GM12878 (cell line): ENCODE measurements at regions not wholly inside any gene's neighbourhood (a gene's known extent, or its start where the extent isn't known, plus 50 kb on each side); places are given as distances from the start of the nearest gene placed in this dataset.

Experiments
- ATAC-seq: fragments of 200-7000 bp; cut with Tn5 transposase; 3 replicates; pipeline ENCODE4 v1.9.1; 2020; ENCODE audit warnings: mild to moderate bottlenecking, moderate library complexity
- BruUV-seq: library from RNA; stranded (reverse); fragments of 400-500 nt; replicated peaks from 2 replicates; lab custom pipeline; 2021; lab: Mats Ljungman, UMichigan
- CTCF ChIA-PET: fragments of 300-600 bp; sonication (Branson Sonifier 250); formaldehyde crosslinking; extraction: SDS; loops from one replicate; lab custom pipeline; 2021; ENCODE audit warnings: inconsistent platforms; lab: Yijun Ruan, JAX
- POLR2A ChIA-PET: fragments of 350-600 bp; formaldehyde crosslinking; extraction: SDS; loops from one replicate; lab custom pipeline; 2021; ENCODE audit warnings: inconsistent platforms; lab: Charles Lee
- RAD21 ChIA-PET: fragments of 300-600 bp; sonication (Branson Sonifier 250); formaldehyde crosslinking; loops from one replicate; lab custom pipeline; 2023; ENCODE audit warnings: antibody characterized with exemption; ENCODE audit not compliant: unreplicated experiment; lab: Charles Lee
- SMC1A ChIA-PET: fragments of 300-600 bp; sonication (Branson Sonifier 250); formaldehyde crosslinking; loops from one replicate; lab custom pipeline; 2023; ENCODE audit not compliant: unreplicated experiment, uncharacterized antibody; lab: Charles Lee
- DNase-seq: peaks from one replicate; pipeline ENCODE4 v3.0.0-alpha.2; 2011; ENCODE audit warnings: low read depth, low spot score
- FAIRE-seq: peaks from 3 replicates; lab custom pipeline; 2011; peaks lifted over from hg19 to GRCh38; lab: Jason Lieb, UNC
- H2AFZ ChIP-seq: 2 replicates; pipeline ENCODE4 v1.6.0; 2011; ENCODE audit warnings: low read depth, low read length, control low read depth; ENCODE audit not compliant: control insufficient read depth
- H3K27ac ChIP-seq: 2 replicates; pipeline ENCODE4 v1.5.1; 2011; ENCODE audit warnings: control low read depth; ENCODE audit not compliant: control insufficient read depth, insufficient read depth
- H3K27me3 ChIP-seq, 2 experiments: replicated peaks in 1 of 2; 2 replicates each; pipeline versions ENCODE4 v1.6.0 to v1.6.1; 2011; ENCODE audit warnings: low read length in 1 of 2; ENCODE audit not compliant: control insufficient read depth in 2 of 2, insufficient read depth in 2 of 2
- H3K36me3 ChIP-seq, 2 experiments: 2 replicates each; pipeline ENCODE4 v1.5.1; 2011; ENCODE audit warnings: low read length in 1 of 2; ENCODE audit not compliant: control insufficient read depth in 2 of 2, insufficient read depth in 2 of 2
- H3K4me1 ChIP-seq: 2 replicates; pipeline ENCODE4 v1.6.1; 2011; ENCODE audit warnings: mild to moderate bottlenecking, low read length, moderate library complexity, mixed read lengths; ENCODE audit not compliant: control insufficient read depth, insufficient read depth
- H3K4me2 ChIP-seq: 2 replicates; pipeline ENCODE4 v1.6.0; 2011; ENCODE audit warnings: control low read depth; ENCODE audit not compliant: control insufficient read depth, insufficient read depth
- H3K4me3 ChIP-seq: fragments of 200-600 bp; sonication (generic); 2 replicates; pipeline ENCODE4 v1.5.1; 2016
- H3K79me2 ChIP-seq: 2 replicates; pipeline ENCODE4 v1.6.0; 2011; ENCODE audit warnings: low read length; ENCODE audit not compliant: control insufficient read depth, insufficient read depth
- H3K9ac ChIP-seq: 2 replicates; pipeline ENCODE4 v1.8.0; 2011; ENCODE audit warnings: low read length, control low read depth, mixed read lengths; ENCODE audit not compliant: control insufficient read depth, insufficient read depth
- H3K9me3 ChIP-seq: replicated peaks from 3 replicates; pipeline ENCODE4 v1.5.1; 2011; ENCODE audit warnings: mild to moderate bottlenecking, low read length; ENCODE audit not compliant: control insufficient read depth, insufficient read depth
- H4K20me1 ChIP-seq: 2 replicates; pipeline ENCODE4 v1.6.0; 2011; ENCODE audit not compliant: control insufficient read depth, insufficient read depth
- BMI1 ChIP-seq: fragments of 450-650 bp; IDR thresholded peaks from 2 replicates; pipeline ENCODE4 v1.6.1; 2016; ENCODE audit warnings: mild to moderate bottlenecking, moderate library complexity, borderline replicate concordance
- CBX3 ChIP-seq: fragments of 200-600 bp; sonication (generic); IDR thresholded peaks from 2 replicates; pipeline ENCODE4 v1.6.1; 2016; ENCODE audit warnings: low read depth, borderline replicate concordance
- IRF5 ChIP-seq: fragments of 450-650 bp; IDR thresholded peaks from 2 replicates; pipeline ENCODE4 v1.6.1; 2017; ENCODE audit warnings: borderline replicate concordance
- NBN ChIP-seq: fragments of 450-650 bp; IDR thresholded peaks from 2 replicates; pipeline ENCODE4 v1.6.1; 2016
- NKRF ChIP-seq: fragments of 450-650 bp; conservative IDR thresholded peaks from 2 replicates; pipeline ENCODE4 v1.6.1; 2017; ENCODE audit warnings: mild to moderate bottlenecking, moderate library complexity
- POLR2A ChIP-seq: IDR thresholded peaks from 2 replicates; pipeline ENCODE4 v1.6.1; 2011; ENCODE audit warnings: low read depth, mild to moderate bottlenecking, low read length
- RAD51 ChIP-seq: fragments of 450-650 bp; IDR thresholded peaks from 2 replicates; pipeline ENCODE4 v1.6.1; 2016; ENCODE audit warnings: moderate library complexity, mild to moderate bottlenecking, inconsistent platforms
- SIX5 ChIP-seq: IDR thresholded peaks from 2 replicates; pipeline ENCODE4 v1.6.1; 2011; ENCODE audit warnings: mild to moderate bottlenecking, low read depth, low read length, moderate library complexity; ENCODE audit not compliant: severe bottlenecking
- ZBED1 ChIP-seq: IDR thresholded peaks from 2 replicates; pipeline ENCODE4 v1.6.1; 2016; ENCODE audit warnings: borderline replicate concordance
- whole genome bisulfite sequencing: methylation state at CpG from one replicate; pipeline ENCODE4 v1.1.6; 2016; ENCODE audit warnings: low lambda C conversion rate; ENCODE audit not compliant: insufficient replicate concordance, insufficient coverage; ENCODE audit errors: missing lambda C conversion rate; 5-methylcytosine and 5-hydroxymethylcytosine counted together
- in situ Hi-C: fragments of 300-500 bp; cut with MboI; formaldehyde crosslinking; loops from 9 replicates; pipeline ENCODE4 v1.14.3; 2018; ENCODE audit warnings: mixed read lengths
- intact Hi-C: fragments of 100-400 bp; cut with micrococcal nuclease; formaldehyde crosslinking; loops from one replicate; pipeline ENCODE4 v1.14.2; 2022; ENCODE audit not compliant: unreplicated experiment

- Histone ChIP-seq H3K9me3 (no peaks in the 10 kb centered on the region; the same call in 2 of the 3 replicates), H3K9ac (no peak overlapping the region), H3K27me3 (no peaks in the 10 kb centered on the region), H4K20me1 (no peaks in the 10 kb centered on the region), H3K4me1 (no peaks in the 10 kb centered on the region), H3K36me3 (no peaks in the 10 kb centered on the region), H3K4me3 (no peak overlapping the region), H2AFZ (no peak overlapping the region), H3K4me2 (no peak overlapping the region), H3K27ac (no peak overlapping the region), H3K79me2 (no peaks in the 10 kb centered on the region)
- no peak for FAIRE-seq
- ChIA-PET CTCF (no interaction called here), RAD21 (no interaction called here), SMC1A (interaction anchor here (1.6 kb wide), 1 partner anchor 19 kb away, joined by 3 read pairs; no protein-coding TSS in a partner anchor), POLR2A (no interaction called here)
- intact Hi-C loops (no loop called here), in situ Hi-C loops (no loop called here)
- BruUV-seq, result no TSS peak
- WGBS, result 0% methylated on average over 2 of the region's 2 CpGs
- no peak for ATAC-seq
- no peak for DNase-seq
- TF ChIP-seq RAD51 (no peak), SIX5 (no peak), BMI1 (no peak), ZBED1 (no peak), POLR2A (no peak), NKRF (no peak), NBN (no peak), IRF5 (no peak), CBX3 (no peak)
Measured at GRCh38 chr16:65421596-65421995, 299.7 kb upstream of the CDH11 start.
